ENCODE measurements at regions not wholly inside any gene's neighbourhood (a gene's known extent, or its start where the extent isn't known, plus 50 kb on each side); places are given as distances from the start of the nearest gene placed in this dataset.
A peak's percentile ranks its signal among the peaks of the same experiment; 100 is the strongest.

DNA sequence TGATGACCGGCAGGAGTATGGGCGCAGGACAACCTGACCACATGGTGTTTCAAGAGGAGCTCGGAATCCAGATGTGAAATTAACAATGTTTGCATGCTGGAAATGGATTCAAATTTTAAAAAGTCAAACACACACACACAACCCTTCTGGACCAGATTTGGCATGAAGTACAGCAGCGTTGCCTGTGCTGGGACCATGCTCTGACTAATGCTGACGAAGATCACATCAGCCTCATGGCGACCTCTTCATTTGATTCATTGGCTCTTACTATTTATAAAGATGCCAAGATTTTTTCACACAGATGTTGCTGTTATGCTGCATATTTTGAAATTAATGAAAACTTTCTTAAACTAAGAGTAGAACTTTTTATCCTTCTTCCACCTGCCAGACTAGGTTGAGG is 926.6 kb upstream of the TMEM132C start:
- DNase-seq, result no peak
- intact Hi-C loops (cut with DNase I), result no loop called here

- DNase-seq, result no peak
- intact Hi-C loops (cut with DNase I), result no loop called here
Measured at GRCh38 chr12:127342861-127343260, 924.1 kb upstream of the TMEM132C start.

GRCh38 chr12:127343940-127344339 is 923.0 kb upstream of the TMEM132C start:
- DNase-seq, result no peak
- intact Hi-C loops (cut with DNase I), result no loop called here

GRCh38 chr12:127351481-127352010 is 915.4 kb upstream of the TMEM132C start:
- intact Hi-C loops (cut with DNase I), result no loop called here
- DNase-seq, result no peak

DNA sequence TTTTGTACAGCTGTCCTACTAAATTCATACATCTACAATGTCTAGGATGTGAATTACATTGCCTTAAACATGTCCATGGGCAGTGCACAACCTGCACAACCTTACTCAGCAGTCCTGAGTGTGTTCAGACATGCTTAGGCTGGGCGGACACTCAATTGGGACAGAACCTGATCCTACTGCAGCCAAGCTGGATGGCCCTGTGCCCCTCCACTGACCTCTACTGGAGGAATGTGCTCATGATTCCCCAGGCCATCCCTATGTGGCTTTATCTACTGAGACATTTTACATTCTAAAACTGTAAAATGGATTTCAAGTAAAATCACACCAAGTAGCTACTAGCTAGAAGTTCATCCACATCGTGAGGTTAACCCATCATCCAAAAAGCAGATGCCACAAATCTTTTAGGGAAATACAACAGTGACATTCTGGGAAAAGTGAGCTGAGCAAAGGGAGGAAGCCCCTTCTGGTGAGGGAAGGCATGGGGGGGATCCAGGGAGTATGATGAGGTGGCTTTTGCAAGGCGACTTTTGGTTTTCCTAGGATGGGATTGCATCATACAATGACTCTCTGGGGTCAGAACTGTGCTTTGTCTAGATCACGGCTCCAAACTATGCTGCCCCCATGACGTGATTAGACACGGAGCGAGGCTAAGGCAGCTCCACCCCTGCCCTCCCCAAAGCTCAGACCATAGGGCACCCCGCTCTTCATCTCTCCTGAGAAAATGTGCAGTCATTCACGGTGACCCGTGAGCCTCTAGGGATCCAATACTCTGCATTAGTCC is 911.7 kb upstream of the TMEM132C start:
- peak in 1 of 10 donors; percentile 77 for DNase-seq
- intact Hi-C loops (cut with DNase I), result no loop called here

- DNase-seq, result no peak
- intact Hi-C loops (cut with DNase I), result no loop called here
Measured at GRCh38 chr12:127358888-127359287, 908.1 kb upstream of the TMEM132C start.

- no peak for DNase-seq
- intact Hi-C loops (cut with DNase I), result no loop called here
Measured at GRCh38 chr12:127360580-127360979, 906.4 kb upstream of the TMEM132C start.

GRCh38 chr12:127362121-127362520 is 904.8 kb upstream of the TMEM132C start:
- intact Hi-C loops (cut with DNase I), result no loop called here
- no peak for DNase-seq

GRCh38 chr12:127363392-127363791 is 903.6 kb upstream of the TMEM132C start:
- no peak for DNase-seq
- intact Hi-C loops (cut with DNase I), result no loop called here

- no peak for DNase-seq
- intact Hi-C loops (cut with DNase I), result no loop called here
Measured at GRCh38 chr12:127373559-127373958, 893.4 kb upstream of the TMEM132C start.

GRCh38 chr12:127374447-127374846 is 892.5 kb upstream of the TMEM132C start:
- DNase-seq, result no peak

DNA sequence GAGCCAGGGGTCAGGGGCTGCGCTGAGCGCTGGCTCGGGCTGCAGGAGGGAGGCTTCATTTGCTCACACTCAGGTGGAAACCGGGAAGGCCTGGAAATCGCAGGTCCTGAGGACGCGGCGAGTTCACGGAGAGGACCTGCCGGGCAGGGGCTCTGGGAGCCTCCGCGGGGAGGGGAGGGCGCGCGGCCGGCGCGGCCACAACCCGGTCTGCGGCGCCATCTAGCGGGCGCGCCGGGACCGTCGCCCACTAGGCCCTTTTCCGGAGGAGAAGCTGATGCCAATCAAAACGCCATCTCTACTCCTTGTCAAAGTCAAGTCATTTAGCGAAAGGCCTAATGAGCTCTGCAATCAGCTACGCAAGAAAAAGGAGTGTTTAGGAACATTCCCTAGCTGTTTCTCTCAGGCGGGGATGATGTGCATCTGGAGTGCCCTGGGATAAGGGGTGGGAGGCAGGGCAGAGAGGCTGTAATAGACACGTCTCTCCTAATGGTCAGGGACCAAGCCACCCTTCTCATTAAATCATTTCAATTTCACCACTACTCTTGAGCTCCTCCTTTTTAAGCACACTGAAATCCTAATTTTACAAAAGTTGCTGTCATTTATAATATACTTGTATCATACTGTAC is 885.8 kb upstream of the TMEM132C start:
- intact Hi-C loops (cut with DNase I), result no loop called here
- peak; percentile 18 to 94 (median 64) for DNase-seq

More at GRCh38 chr12:127374447-127374846, 892.5 kb upstream of the TMEM132C start:
- intact Hi-C loops (cut with DNase I), result no loop called here

DNA sequence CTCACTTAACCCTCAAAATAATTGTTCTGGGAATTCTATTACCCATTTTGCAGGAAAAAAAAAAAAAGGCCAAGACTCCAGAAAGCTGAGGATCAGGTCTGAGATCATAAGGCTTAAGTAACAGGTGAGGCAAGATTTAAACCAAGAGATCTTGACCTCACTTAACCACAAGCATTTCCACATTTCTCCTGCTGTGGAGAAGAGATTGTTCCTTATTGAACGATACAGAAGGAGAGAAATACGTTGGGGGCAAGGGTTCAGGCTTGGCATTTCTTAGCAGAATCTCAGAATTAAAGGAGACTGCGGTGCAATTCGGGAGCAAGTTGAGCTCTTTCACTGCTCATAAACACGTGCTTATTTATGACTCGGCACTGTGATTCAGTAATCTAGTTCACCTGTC is 885.3 kb upstream of the TMEM132C start:
- DNase-seq, result no peak
- intact Hi-C loops (cut with DNase I), result no loop called here

DNA sequence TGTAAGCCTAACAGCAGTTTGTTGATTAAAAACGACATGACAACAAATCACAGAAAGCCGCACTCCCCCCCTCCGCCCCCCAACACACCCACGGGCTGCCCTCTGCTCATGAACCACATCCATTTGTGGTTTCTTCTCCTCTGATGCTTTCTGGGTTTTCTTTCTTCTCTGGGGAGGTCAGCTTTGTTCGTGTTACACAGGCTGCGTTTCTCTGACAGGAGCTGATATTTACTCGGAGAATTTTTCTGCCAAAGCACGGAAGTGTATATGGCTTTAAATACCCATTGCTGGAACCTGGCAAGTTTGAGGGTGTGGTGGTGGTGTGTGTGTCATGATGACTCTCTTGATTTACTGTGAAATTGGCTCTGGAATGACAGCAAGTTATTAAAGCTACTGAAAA is 883.7 kb upstream of the TMEM132C start:
- intact Hi-C loops (cut with DNase I), result no loop called here

GRCh38 chr12:127386723-127387122 is 880.2 kb upstream of the TMEM132C start:
- intact Hi-C loops (cut with DNase I), result no loop called here
- no peak for DNase-seq

More for the DNA sequence above, 883.7 kb upstream of the TMEM132C start:
- DNase-seq, result no peak

DNA sequence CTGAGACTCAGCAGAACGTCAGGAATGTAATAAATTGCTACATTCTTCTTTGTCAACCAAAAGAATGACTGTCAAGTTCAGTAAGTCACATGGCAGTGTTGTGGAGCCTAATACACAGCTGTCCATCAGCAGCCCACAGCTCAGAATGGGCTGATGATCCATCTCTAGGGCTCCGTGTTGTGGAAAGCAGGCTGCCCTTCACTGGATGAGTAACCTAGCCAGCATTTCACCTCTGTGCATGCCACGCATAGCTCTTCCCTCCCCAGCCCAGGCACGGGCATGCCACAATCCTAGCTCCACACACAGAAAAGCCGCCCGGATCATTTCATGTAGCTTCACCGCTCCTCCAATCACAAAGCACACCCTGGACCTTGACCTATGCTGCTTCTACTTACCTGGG is 878.0 kb upstream of the TMEM132C start:
- DNase-seq, result no peak
- intact Hi-C loops (cut with DNase I), result no loop called here

GRCh38 chr12:127389923-127390322 is 877.0 kb upstream of the TMEM132C start:
- intact Hi-C loops (cut with DNase I), result no loop called here
- DNase-seq, result no peak

DNA sequence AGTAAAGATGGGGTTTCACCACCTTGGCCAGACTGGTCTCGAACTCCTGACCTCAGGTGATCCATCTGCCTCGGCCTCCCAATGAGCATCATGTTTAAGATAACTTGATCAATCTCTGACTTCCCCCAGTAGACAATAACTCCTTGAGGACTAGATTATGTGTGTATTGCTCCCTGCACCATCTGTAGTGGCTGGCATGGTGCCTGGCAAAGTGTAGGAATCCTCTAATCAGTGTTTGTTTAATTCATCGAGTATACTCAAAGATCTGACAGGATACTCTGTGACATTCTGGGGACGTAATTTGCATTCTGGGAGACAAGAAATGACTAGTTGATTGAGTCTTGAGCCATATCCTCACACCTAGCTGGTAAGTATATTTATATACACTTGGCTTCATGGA is 873.5 kb upstream of the TMEM132C start:
- DNase-seq, result peak in 5 of 10 donors; percentile 25 to 82 (median 33)
- intact Hi-C loops (cut with DNase I), result no loop called here

- intact Hi-C loops (cut with DNase I), result no loop called here
- no peak for DNase-seq
Measured at GRCh38 chr12:127393896-127394295, 873.1 kb upstream of the TMEM132C start.

DNA sequence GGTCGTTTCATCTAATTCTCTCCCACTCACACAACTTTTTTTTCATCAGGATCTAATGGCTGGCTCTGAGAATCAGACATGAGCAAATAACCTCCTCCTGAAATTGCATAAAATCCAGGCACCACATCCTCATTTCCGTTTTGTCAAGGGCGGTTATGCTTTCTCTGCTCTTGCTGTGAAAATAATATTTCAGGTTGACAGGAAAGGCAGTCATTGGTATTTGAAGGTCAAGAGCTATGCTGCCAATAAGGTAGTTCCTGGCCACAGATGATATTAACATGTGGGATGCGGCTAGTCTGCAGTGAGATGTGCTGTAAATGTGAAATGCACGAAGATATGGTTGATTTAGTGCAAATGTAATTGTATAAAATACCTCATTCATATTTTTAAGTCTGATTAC is 870.2 kb upstream of the TMEM132C start:
- intact Hi-C loops (cut with DNase I), result no loop called here

GRCh38 chr12:127398016-127398710 is 868.8 kb upstream of the TMEM132C start:
- no peak for DNase-seq
- intact Hi-C loops (cut with DNase I), result no loop called here

More for the DNA sequence above, 870.2 kb upstream of the TMEM132C start:
- no peak for DNase-seq
